Spleen (tissue), 7 donors: ENCODE measurements at regions not wholly inside any gene's neighbourhood (a gene's known extent, or its start where the extent isn't known, plus 50 kb on each side); places are given as distances from the start of the nearest gene placed in this dataset.

Experiments used
- POLR2A ChIP-seq, 3 donors: fragments of 450-650 bp; IDR thresholded peaks; one replicate each; pipeline ENCODE4 v1.5.1; 2017; ENCODE audit warnings: antibody characterized with exemption in 3 of 3, mild to moderate bottlenecking in 1 of 3
- POLR2AphosphoS5 ChIP-seq, 3 donors: sonication (generic); formaldehyde crosslinking; IDR thresholded peaks; one replicate each; pipeline ENCODE4 v1.5.1; 2017; ENCODE audit warnings: antibody characterized with exemption in 3 of 3
- TF ChIP-seq, protein P1 (sequence below), 11 experiments: fragments of 200-600 bp in 7 of 11; fragments of 450-650 bp in 4 of 11; sonication (generic) in 4 of 11; IDR thresholded peaks in 8 of 11; conservative IDR thresholded peaks in 3 of 11; 1 replicate in 7 of 11; 2 replicates in 4 of 11; pipeline versions ENCODE4 v1.4.0 to v1.8.0; 2016 to 2021; ENCODE audit warnings: antibody characterized with exemption in 11 of 11, inconsistent platforms in 4 of 11, mild to moderate bottlenecking in 1 of 11
- donor health status: DM: no; HTN: no; CAD: no; lungs with moderate emphysema.
- donor health status: DM: no; HTN: no; CAD: no.
- donor health status: DM: no; HTN: no; CAD: no.

DNA sequence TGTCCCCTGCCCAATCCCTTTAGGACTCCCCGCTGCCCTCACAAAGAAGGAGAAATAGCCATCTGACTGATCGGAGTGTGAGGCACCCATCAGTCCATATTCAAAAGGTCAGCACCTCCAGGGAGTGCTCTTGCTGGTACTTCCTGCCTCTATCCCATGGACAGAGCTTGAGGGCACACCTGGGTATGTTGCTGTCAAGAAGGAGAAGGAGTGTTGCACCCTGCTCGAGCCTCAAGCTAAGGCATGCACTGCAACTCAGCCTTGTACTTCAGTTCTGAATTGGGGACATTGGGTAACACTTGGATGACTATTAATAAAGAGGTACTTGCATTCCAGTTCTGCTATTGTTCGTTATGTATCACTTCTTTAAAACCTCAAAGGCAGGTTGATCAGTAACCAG, 190.3 kb upstream of the ZC3H12A start:
- TF ChIP-seq, protein P1, sequence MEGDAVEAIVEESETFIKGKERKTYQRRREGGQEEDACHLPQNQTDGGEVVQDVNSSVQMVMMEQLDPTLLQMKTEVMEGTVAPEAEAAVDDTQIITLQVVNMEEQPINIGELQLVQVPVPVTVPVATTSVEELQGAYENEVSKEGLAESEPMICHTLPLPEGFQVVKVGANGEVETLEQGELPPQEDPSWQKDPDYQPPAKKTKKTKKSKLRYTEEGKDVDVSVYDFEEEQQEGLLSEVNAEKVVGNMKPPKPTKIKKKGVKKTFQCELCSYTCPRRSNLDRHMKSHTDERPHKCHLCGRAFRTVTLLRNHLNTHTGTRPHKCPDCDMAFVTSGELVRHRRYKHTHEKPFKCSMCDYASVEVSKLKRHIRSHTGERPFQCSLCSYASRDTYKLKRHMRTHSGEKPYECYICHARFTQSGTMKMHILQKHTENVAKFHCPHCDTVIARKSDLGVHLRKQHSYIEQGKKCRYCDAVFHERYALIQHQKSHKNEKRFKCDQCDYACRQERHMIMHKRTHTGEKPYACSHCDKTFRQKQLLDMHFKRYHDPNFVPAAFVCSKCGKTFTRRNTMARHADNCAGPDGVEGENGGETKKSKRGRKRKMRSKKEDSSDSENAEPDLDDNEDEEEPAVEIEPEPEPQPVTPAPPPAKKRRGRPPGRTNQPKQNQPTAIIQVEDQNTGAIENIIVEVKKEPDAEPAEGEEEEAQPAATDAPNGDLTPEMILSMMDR (IDR thresholded peaks at IDR 0.05 in 8 of 11, conservative IDR thresholded peaks at IDR 0.05 in 3 of 11) = no peak
- no peak for TF ChIP-seq POLR2A (IDR thresholded peaks at IDR 0.05)
- no peak for TF ChIP-seq POLR2AphosphoS5 (IDR thresholded peaks at IDR 0.05)
